HL-60 (cell line): ENCODE measurements at regions not wholly inside any gene's neighbourhood (a gene's known extent, or its start where the extent isn't known, plus 50 kb on each side); places are given as distances from the start of the nearest gene placed in this dataset.

Experiments used
- DNase-seq, 2 experiments: peaks; one replicate each; pipeline ENCODE4 v3.0.0-alpha.2; 2010 to 2020; ENCODE audit warnings: low read depth in 1 of 2, low spot score in 1 of 2
- H3K27ac ChIP-seq: fragments of 250-450 bp; sonication (Bioruptor Pico); replicated peaks from 2 replicates; pipeline ENCODE4 v1.5.1; 2020; ENCODE audit warnings: mild to moderate bottlenecking, moderate library complexity
- H3K27me3 ChIP-seq: fragments of 250-450 bp; sonication (Bioruptor Pico); 2 replicates; pipeline ENCODE4 v1.5.1; 2021; ENCODE audit warnings: mild to moderate bottlenecking, moderate library complexity; ENCODE audit not compliant: insufficient read depth, poor library complexity, severe bottlenecking
- H3K4me3 ChIP-seq: replicated peaks from 2 replicates; pipeline ENCODE4 v1.5.1; 2011; ENCODE audit warnings: mild to moderate bottlenecking, control low read depth, low read length; ENCODE audit not compliant: insufficient read depth
- GABPA ChIP-seq: IDR thresholded peaks from 2 replicates; pipeline ENCODE4 v1.6.1; 2012; ENCODE audit warnings: low read depth
- POLR2AphosphoS5 ChIP-seq: IDR thresholded peaks from 2 replicates; pipeline ENCODE4 v1.6.1; 2012; ENCODE audit warnings: low read depth
- SPI1 ChIP-seq: IDR thresholded peaks from 2 replicates; pipeline ENCODE4 v1.6.1; 2012; ENCODE audit warnings: low read depth, mild to moderate bottlenecking, borderline replicate concordance
- TF ChIP-seq, protein P1 (sequence below): IDR thresholded peaks from one replicate; pipeline ENCODE4 v1.5.1; 2011; ENCODE audit warnings: low read length, control low read depth, inconsistent platforms; ENCODE audit not compliant: insufficient read depth
- TF ChIP-seq, protein P2 (sequence below): IDR thresholded peaks from 2 replicates; pipeline ENCODE4 v1.6.1; 2012; ENCODE audit warnings: low read depth; ENCODE audit not compliant: insufficient replicate concordance

GRCh38 chr11:121369366-121369765 lies 76.8 kb downstream of the SC5D start:
- Histone ChIP-seq H3K4me3 (no peak overlapping the region), H3K27me3 (no peaks in the 10 kb centered on the region), H3K27ac (no peak overlapping the region)
- DNase-seq = no peak
- no peak for TF ChIP-seq SPI1
- TF ChIP-seq, protein P1, sequence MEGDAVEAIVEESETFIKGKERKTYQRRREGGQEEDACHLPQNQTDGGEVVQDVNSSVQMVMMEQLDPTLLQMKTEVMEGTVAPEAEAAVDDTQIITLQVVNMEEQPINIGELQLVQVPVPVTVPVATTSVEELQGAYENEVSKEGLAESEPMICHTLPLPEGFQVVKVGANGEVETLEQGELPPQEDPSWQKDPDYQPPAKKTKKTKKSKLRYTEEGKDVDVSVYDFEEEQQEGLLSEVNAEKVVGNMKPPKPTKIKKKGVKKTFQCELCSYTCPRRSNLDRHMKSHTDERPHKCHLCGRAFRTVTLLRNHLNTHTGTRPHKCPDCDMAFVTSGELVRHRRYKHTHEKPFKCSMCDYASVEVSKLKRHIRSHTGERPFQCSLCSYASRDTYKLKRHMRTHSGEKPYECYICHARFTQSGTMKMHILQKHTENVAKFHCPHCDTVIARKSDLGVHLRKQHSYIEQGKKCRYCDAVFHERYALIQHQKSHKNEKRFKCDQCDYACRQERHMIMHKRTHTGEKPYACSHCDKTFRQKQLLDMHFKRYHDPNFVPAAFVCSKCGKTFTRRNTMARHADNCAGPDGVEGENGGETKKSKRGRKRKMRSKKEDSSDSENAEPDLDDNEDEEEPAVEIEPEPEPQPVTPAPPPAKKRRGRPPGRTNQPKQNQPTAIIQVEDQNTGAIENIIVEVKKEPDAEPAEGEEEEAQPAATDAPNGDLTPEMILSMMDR = no peak
- no peak for TF ChIP-seq POLR2AphosphoS5
- TF ChIP-seq, protein P2, sequence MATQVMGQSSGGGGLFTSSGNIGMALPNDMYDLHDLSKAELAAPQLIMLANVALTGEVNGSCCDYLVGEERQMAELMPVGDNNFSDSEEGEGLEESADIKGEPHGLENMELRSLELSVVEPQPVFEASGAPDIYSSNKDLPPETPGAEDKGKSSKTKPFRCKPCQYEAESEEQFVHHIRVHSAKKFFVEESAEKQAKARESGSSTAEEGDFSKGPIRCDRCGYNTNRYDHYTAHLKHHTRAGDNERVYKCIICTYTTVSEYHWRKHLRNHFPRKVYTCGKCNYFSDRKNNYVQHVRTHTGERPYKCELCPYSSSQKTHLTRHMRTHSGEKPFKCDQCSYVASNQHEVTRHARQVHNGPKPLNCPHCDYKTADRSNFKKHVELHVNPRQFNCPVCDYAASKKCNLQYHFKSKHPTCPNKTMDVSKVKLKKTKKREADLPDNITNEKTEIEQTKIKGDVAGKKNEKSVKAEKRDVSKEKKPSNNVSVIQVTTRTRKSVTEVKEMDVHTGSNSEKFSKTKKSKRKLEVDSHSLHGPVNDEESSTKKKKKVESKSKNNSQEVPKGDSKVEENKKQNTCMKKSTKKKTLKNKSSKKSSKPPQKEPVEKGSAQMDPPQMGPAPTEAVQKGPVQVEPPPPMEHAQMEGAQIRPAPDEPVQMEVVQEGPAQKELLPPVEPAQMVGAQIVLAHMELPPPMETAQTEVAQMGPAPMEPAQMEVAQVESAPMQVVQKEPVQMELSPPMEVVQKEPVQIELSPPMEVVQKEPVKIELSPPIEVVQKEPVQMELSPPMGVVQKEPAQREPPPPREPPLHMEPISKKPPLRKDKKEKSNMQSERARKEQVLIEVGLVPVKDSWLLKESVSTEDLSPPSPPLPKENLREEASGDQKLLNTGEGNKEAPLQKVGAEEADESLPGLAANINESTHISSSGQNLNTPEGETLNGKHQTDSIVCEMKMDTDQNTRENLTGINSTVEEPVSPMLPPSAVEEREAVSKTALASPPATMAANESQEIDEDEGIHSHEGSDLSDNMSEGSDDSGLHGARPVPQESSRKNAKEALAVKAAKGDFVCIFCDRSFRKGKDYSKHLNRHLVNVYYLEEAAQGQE = no peak
- no peak for TF ChIP-seq GABPA

GRCh38 chr11:121372028-121372427 lies 79.5 kb downstream of the SC5D start:
- Histone ChIP-seq H3K27ac (no peak overlapping the region), H3K4me3 (no peak overlapping the region), H3K27me3 (no peaks in the 10 kb centered on the region)
- DNase-seq = no peak
- TF ChIP-seq SPI1 = no peak
- TF ChIP-seq, protein P1 = no peak
- TF ChIP-seq GABPA = no peak
- TF ChIP-seq, protein P2 = no peak

- no peak overlapping the region for H3K4me3 ChIP-seq
- no peaks in the 10 kb centered on the region for H3K27me3 ChIP-seq
- no peak overlapping the region for H3K27ac ChIP-seq
- TF ChIP-seq, protein P2 = no peak
- TF ChIP-seq, protein P1 = no peak
- no peak for DNase-seq
Measured at GRCh38 chr11:121372671-121373429, 79.3 kb upstream of the SORL1 start.
